HG03045 (cell line): ENCODE measurements at regions not wholly inside any gene's neighbourhood (a gene's known extent, or its start where the extent isn't known, plus 50 kb on each side); places are given as distances from the start of the nearest gene placed in this dataset.

Source experiments
- ATAC-seq: cut with Tn5 transposase; IDR thresholded peaks from one replicate; pipeline ENCODE4 v1.9.1; 2021; ENCODE audit warnings: mild to moderate bottlenecking, moderate library complexity; ENCODE audit not compliant: unreplicated experiment

GRCh38 chr5:81914696-81915095, 57.1 kb upstream of the ATG10 start:
- no peak for ATAC-seq

- no peak for ATAC-seq
These were observed 58.9 kb upstream of the ATG10 start for GRCh38 chr5:81912933-81913332.

GRCh38 chr5:81909677-81910076, 62.1 kb upstream of the ATG10 start:
- no peak for ATAC-seq

GRCh38 chr5:81908771-81909170, 63.1 kb upstream of the ATG10 start:
- ATAC-seq, result no peak

- no peak for ATAC-seq
These were observed 63.8 kb upstream of the ATG10 start for GRCh38 chr5:81908044-81908443.

GRCh38 chr5:81907012-81907635, 64.7 kb upstream of the ATG10 start:
- ATAC-seq, result no peak

- no peak for ATAC-seq
These were observed 65.7 kb upstream of the ATG10 start for GRCh38 chr5:81906086-81906485.

- ATAC-seq, result no peak
These were observed 67.0 kb upstream of the ATG10 start for GRCh38 chr5:81904861-81905260.

GRCh38 chr5:81904166-81904565, 67.7 kb upstream of the ATG10 start:
- ATAC-seq, result no peak

GRCh38 chr5:81901586-81901985, 70.2 kb upstream of the ATG10 start:
- no peak for ATAC-seq

- ATAC-seq, result no peak
These were observed 72.7 kb upstream of the ATG10 start for GRCh38 chr5:81899123-81899522.

- ATAC-seq, result no peak
These were observed 73.4 kb upstream of the ATG10 start for GRCh38 chr5:81898403-81898802.

GRCh38 chr5:81896764-81897163, 75.1 kb upstream of the ATG10 start:
- no peak for ATAC-seq

GRCh38 chr5:81895307-81895706, 76.5 kb upstream of the ATG10 start:
- no peak for ATAC-seq

- no peak for ATAC-seq
These were observed 77.9 kb upstream of the ATG10 start for GRCh38 chr5:81893961-81894360.

GRCh38 chr5:81884871-81885270, 87.0 kb upstream of the ATG10 start:
- no peak for ATAC-seq

GRCh38 chr5:81883371-81883770, 88.5 kb upstream of the ATG10 start:
- ATAC-seq, result no peak

- ATAC-seq, result no peak
These were observed 90.2 kb upstream of the ATG10 start for GRCh38 chr5:81881595-81881994.

- ATAC-seq, result no peak
These were observed 91.9 kb upstream of the ATG10 start for GRCh38 chr5:81879936-81880335.

- ATAC-seq, result no peak
These were observed 93.5 kb upstream of the ATG10 start for GRCh38 chr5:81878333-81878732.

- ATAC-seq, result no peak
These were observed 104.8 kb upstream of the ATG10 start for GRCh38 chr5:81866994-81867393.

- ATAC-seq, result no peak
These were observed 109.9 kb upstream of the SSBP2 start for GRCh38 chr5:81860778-81861177.

- ATAC-seq, result no peak
These were observed 108.7 kb upstream of the SSBP2 start for GRCh38 chr5:81859624-81860023.
